Uterus (tissue), 3 donors: ENCODE measurements at regions not wholly inside any gene's neighbourhood (a gene's known extent, or its start where the extent isn't known, plus 50 kb on each side); places are given as distances from the start of the nearest gene placed in this dataset.

Source experiments
- DNase-seq, 2 donors: peaks; one replicate each; pipeline ENCODE4 v3.0.0-alpha.2; 2019 to 2020
- H3K27ac ChIP-seq, 2 donors: fragments of 200-600 bp; sonication (generic); 1 replicate in 1 of 2; 2 replicates in 1 of 2; pipeline ENCODE4 v1.5.1; 2016 to 2018
- H3K27me3 ChIP-seq, 2 donors: fragments of 200-600 bp; sonication (generic); one replicate each; pipeline ENCODE4 v1.5.1; 2018 to 2019; ENCODE audit warnings: control low read depth in 1 of 2
- H3K36me3 ChIP-seq, 2 donors: fragments of 200-600 bp; sonication (generic); one replicate each; pipeline ENCODE4 v1.5.1; 2019; ENCODE audit warnings: control low read depth in 1 of 2
- H3K4me1 ChIP-seq, 2 donors: fragments of 200-600 bp; sonication (generic); one replicate each; pipeline ENCODE4 v1.5.1; 2018 to 2019; ENCODE audit warnings: control low read depth in 1 of 2
- H3K4me3 ChIP-seq, 2 donors: fragments of 200-600 bp; sonication (generic); 1 replicate in 1 of 2; 2 replicates in 1 of 2; pipeline ENCODE4 v1.5.1; 2018 to 2019; ENCODE audit warnings: mild to moderate bottlenecking in 1 of 2
- H3K9me3 ChIP-seq, 2 donors: fragments of 200-600 bp; sonication (generic); one replicate each; pipeline ENCODE4 v1.5.1; 2019; ENCODE audit warnings: control low read depth in 1 of 2
- POLR2A ChIP-seq, 2 donors: fragments of 450-650 bp; IDR thresholded peaks; one replicate each; pipeline ENCODE4 v1.6.1; 2016; ENCODE audit warnings: antibody characterized with exemption in 2 of 2, mild to moderate bottlenecking in 1 of 2, moderate library complexity in 1 of 2
- intact Hi-C: fragments of 100-400 bp; cut with DNase I; formaldehyde crosslinking; loops from one replicate; pipeline ENCODE4 v1.15.1; 2023; ENCODE audit warnings: low total_unique reads
- TF ChIP-seq, protein P1 (sequence below), 4 experiments: fragments of 200-600 bp in 2 of 4; fragments of 450-650 bp in 2 of 4; sonication (generic) in 2 of 4; IDR thresholded peaks; one replicate each; pipeline ENCODE4 v1.5.1; 2016 to 2019; ENCODE audit warnings: antibody characterized with exemption in 4 of 4, mild to moderate bottlenecking in 2 of 4, moderate library complexity in 1 of 4
- donor health status: DM: yes; HTN: yes; CAD: no.

DNA sequence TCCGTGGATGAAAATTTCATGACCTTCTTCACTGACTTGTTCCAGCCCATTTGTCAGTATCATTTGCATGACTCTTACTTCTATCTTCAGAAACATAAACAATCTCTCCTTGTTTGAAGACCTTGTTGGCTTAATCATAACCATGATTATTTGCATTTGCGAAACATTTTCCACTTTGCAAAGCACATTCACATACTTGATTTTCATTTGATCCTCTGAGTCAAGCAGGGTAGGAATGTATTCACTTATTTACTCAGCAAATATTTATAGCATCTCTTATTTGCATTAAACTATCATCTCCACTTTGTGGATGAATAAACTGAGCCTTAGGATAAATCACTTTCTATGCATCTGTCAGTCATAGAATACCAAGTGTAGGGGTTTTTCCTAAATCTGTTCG, 343.0 kb upstream of the SGCD start:
- intact Hi-C loops: no loop called here
- Histone ChIP-seq H3K36me3 (no peaks in the 10 kb centered on the region), H3K4me3 (no peak overlapping the region), H3K4me1 (no peaks in the 10 kb centered on the region), H3K9me3 (no peaks in the 10 kb centered on the region), H3K27ac (no peak overlapping the region), H3K27me3 (no peaks in the 10 kb centered on the region)
- DNase-seq: no peak
- no peak for TF ChIP-seq POLR2A (IDR thresholded peaks at IDR 0.05)
- TF ChIP-seq, protein P1, sequence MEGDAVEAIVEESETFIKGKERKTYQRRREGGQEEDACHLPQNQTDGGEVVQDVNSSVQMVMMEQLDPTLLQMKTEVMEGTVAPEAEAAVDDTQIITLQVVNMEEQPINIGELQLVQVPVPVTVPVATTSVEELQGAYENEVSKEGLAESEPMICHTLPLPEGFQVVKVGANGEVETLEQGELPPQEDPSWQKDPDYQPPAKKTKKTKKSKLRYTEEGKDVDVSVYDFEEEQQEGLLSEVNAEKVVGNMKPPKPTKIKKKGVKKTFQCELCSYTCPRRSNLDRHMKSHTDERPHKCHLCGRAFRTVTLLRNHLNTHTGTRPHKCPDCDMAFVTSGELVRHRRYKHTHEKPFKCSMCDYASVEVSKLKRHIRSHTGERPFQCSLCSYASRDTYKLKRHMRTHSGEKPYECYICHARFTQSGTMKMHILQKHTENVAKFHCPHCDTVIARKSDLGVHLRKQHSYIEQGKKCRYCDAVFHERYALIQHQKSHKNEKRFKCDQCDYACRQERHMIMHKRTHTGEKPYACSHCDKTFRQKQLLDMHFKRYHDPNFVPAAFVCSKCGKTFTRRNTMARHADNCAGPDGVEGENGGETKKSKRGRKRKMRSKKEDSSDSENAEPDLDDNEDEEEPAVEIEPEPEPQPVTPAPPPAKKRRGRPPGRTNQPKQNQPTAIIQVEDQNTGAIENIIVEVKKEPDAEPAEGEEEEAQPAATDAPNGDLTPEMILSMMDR (IDR thresholded peaks at IDR 0.05): no peak

DNA sequence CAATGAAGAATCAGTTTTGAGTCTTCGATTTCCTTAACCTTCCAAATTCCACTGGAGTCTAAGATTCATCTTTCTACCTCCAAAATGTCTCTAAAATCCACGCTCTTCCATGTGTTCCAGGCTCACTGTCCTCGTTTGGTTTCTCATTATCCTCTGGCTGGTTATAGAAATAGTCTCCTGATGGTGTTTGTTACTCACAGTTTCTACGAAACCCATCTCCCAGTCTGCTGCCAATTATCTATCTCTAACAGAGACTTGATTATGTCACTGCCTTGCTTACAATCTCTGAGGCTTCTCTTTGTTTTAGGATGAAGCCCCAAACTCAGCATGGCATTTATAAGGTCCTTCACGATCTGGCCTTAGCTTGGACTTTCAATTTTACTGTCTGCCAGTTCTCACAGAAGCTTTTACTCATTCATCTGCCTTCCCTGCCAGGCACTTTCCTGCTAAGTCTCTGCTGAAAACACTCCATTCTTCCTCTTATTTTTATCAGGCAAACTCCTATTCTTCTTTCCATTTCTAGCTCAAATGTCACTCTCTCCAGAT, 339.6 kb upstream of the SGCD start:
- no peak for DNase-seq
- TF ChIP-seq, protein P1 (IDR thresholded peaks at IDR 0.05): no peak
- no peak for TF ChIP-seq POLR2A (IDR thresholded peaks at IDR 0.05)
- Histone ChIP-seq H3K27ac (no peak overlapping the region), H3K27me3 (no peaks in the 10 kb centered on the region), H3K4me3 (no peak overlapping the region), H3K36me3 (no peaks in the 10 kb centered on the region), H3K4me1 (no peaks in the 10 kb centered on the region), H3K9me3 (no peaks in the 10 kb centered on the region)
- intact Hi-C loops: no loop called here

DNA sequence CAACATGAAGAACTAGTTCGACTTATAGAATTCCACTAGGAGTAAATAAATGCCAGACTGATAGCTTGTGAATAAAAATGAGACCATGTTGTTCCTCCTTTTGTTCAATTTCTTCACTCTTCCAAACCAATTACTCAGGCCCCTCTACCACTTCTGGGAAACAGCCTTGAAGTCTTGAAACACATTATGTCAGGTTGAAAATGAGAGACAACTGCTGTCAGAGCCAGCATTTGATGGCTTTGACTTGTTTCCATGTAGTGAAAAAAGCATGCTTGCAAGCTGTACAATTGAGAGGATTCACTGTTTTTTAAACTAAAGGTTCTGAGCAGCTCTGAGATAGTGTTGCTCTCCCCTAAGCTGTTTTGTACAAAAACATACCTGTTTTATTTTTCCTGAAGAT, 337.1 kb upstream of the SGCD start:
- no peaks in the 10 kb centered on the region for H3K4me1 ChIP-seq
- intact Hi-C loops: no loop called here
- no peak overlapping the region for H3K4me3 ChIP-seq
- no peaks in the 10 kb centered on the region for H3K27me3 ChIP-seq
- no peak overlapping the region for H3K27ac ChIP-seq
- H3K36me3 ChIP-seq: no peaks in the 10 kb centered on the region
- no peak for DNase-seq
- no peaks in the 10 kb centered on the region for H3K9me3 ChIP-seq
- TF ChIP-seq POLR2A (IDR thresholded peaks at IDR 0.05): no peak
- TF ChIP-seq, protein P1 (IDR thresholded peaks at IDR 0.05): no peak

DNA sequence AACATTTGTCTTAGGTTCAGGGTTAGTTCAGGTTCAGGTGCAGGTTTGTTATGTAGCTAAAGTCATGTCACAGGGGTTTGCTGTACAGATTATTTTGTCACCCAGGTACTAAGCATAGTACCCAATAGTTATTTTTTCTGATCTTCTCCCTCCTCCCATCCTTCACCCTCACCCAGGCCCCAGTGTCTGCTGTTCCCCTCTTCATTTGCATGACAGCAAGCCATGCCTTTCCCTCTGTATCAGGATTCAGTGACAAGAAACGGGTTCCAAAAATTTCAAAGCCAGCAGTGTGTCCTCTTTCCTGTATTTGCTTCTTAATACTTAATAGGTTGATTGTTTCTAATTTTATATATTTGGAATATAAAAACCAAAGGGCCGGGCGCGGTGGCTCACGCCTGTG, 330.8 kb upstream of the SGCD start:
- TF ChIP-seq, protein P1 (IDR thresholded peaks at IDR 0.05): no peak
- TF ChIP-seq POLR2A (IDR thresholded peaks at IDR 0.05): no peak
- Histone ChIP-seq H3K4me3 (no peak overlapping the region), H3K27me3 (no peaks in the 10 kb centered on the region), H3K4me1 (no peaks in the 10 kb centered on the region), H3K27ac (no peak overlapping the region), H3K36me3 (no peaks in the 10 kb centered on the region), H3K9me3 (no peaks in the 10 kb centered on the region)
- intact Hi-C loops: no loop called here
- no peak for DNase-seq

DNA sequence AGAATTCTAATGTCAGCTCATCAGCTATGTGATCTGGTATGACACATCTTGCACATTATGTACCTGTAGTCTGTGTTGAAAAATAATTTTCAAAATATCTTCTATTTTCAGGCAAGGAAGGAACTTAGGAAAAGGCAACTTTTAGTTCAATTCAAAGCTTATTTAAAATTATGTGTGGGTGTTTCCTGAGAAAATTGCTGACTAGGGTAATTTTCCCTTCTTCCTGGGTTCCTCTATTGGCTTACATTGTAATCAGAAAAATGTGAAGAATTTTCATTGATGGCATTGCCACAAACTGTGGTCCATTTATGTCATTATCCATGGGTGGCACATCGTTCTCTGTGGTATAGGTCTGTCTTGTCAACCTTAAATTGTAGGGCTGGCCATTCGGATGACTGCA, 328.7 kb upstream of the SGCD start:
- Histone ChIP-seq H3K27me3 (no peaks in the 10 kb centered on the region), H3K36me3 (no peaks in the 10 kb centered on the region), H3K9me3 (no peaks in the 10 kb centered on the region), H3K4me3 (no peak overlapping the region), H3K4me1 (no peaks in the 10 kb centered on the region), H3K27ac (no peak overlapping the region)
- DNase-seq: no peak
- no peak for TF ChIP-seq POLR2A (IDR thresholded peaks at IDR 0.05)
- TF ChIP-seq, protein P1 (IDR thresholded peaks at IDR 0.05): no peak
- intact Hi-C loops: no loop called here
